Inflammatory macrophage (primary cell): ENCODE measurements at regions not wholly inside any gene's neighbourhood (a gene's known extent, or its start where the extent isn't known, plus 50 kb on each side); places are given as distances from the start of the nearest gene placed in this dataset.
"Not testable (repeated sequence)": the region's sequence is repeated elsewhere in the genome, so short reads cannot be mapped to it uniquely, and the experiment has no call there.

Experiments
- DNase-seq, 2 donors: peaks; one replicate each; pipeline ENCODE4 v3.0.0-alpha.2; 2020 to 2022

- DNase-seq: no peak
Measured at GRCh38 chr9:99488131-99489059, 266.3 kb downstream of the SEC61B start.

- DNase-seq: no peak
Measured at GRCh38 chr9:99489060-99489413, 267.0 kb downstream of the SEC61B start.

GRCh38 chr9:99490729-99491128, 268.6 kb downstream of the SEC61B start:
- DNase-seq: no peak

GRCh38 chr9:99491408-99492158, 269.5 kb downstream of the SEC61B start:
- DNase-seq: no peak

GRCh38 chr9:99497641-99498040, 275.6 kb downstream of the SEC61B start:
- DNase-seq: no peak

- not testable (repeated sequence) for DNase-seq
Measured at GRCh38 chr9:99498979-99499378, 276.9 kb downstream of the SEC61B start.

- DNase-seq: no peak
Measured at GRCh38 chr9:99505936-99506335, 283.9 kb downstream of the SEC61B start.

- DNase-seq: no peak
Measured at GRCh38 chr9:99506747-99507348, 284.8 kb downstream of the SEC61B start.

GRCh38 chr9:99509065-99509745, 287.1 kb downstream of the SEC61B start:
- DNase-seq: no peak

GRCh38 chr9:99509900-99510535, 287.9 kb downstream of the SEC61B start:
- no peak for DNase-seq

GRCh38 chr9:99511723-99512122, 289.6 kb downstream of the SEC61B start:
- no peak for DNase-seq

GRCh38 chr9:99513441-99514112, 291.5 kb downstream of the SEC61B start:
- peak; percentile 88 to 91 for DNase-seq

- DNase-seq: peak; percentile 89 to 94
Measured at GRCh38 chr9:99515093-99515492, 293.0 kb downstream of the SEC61B start.

- DNase-seq: peak; percentile 37 to 70
Measured at GRCh38 chr9:99515895-99516656, 294.0 kb downstream of the SEC61B start.

GRCh38 chr9:99516657-99517049, 294.6 kb downstream of the SEC61B start:
- DNase-seq: peak; percentile 70 to 85

- DNase-seq: no peak
Measured at GRCh38 chr9:99523838-99524237, 297.8 kb upstream of the NR4A3 start.

- DNase-seq: no peak
Measured at GRCh38 chr9:99531313-99531712, 290.4 kb upstream of the NR4A3 start.

GRCh38 chr9:99533421-99533820, 288.3 kb upstream of the NR4A3 start:
- DNase-seq: no peak

- DNase-seq: peak in 1 of 2 donors; percentile 18
Measured at GRCh38 chr9:99537996-99538395, 283.7 kb upstream of the NR4A3 start.

GRCh38 chr9:99544526-99544925, 277.2 kb upstream of the NR4A3 start:
- no peak for DNase-seq

- no peak for DNase-seq
Measured at GRCh38 chr9:99549441-99549840, 272.2 kb upstream of the NR4A3 start.
